ENCODE measurements at regions not wholly inside any gene's neighbourhood (a gene's known extent, or its start where the extent isn't known, plus 50 kb on each side); places are given as distances from the start of the nearest gene placed in this dataset.

- H3K27ac ChIP-seq (replicated peaks in 1 of 4) = no peak overlapping the region
- H3K4me1 ChIP-seq = no peaks in the 10 kb centered on the region
- no peak for DNase-seq (ENCODE audit: extremely low spot score)
- no peak for TF ChIP-seq POLR2AphosphoS5 (IDR thresholded peaks at IDR 0.05)
- TF ChIP-seq CTCF (IDR thresholded peaks at IDR 0.05) = no peak
- TF ChIP-seq POLR2A (IDR thresholded peaks at IDR 0.05; ENCODE audit: low read depth) = no peak
- TF ChIP-seq EP300 (IDR thresholded peaks at IDR 0.05) = no peak
- no peaks in the 10 kb centered on the region for H3K27me3 ChIP-seq
- H3K36me3 ChIP-seq = no peaks in the 10 kb centered on the region
- 63% methylated on average over 1 of the region's 1 CpG for WGBS
- intact Hi-C loops (cut with DNase I) = no loop called here
- no peak overlapping the region for H3K4me3 ChIP-seq
- peaks cover 0 to 4% (median 0%) of the 10 kb centered on the region in 4 donors for H3K9me3 ChIP-seq
Observed at GRCh38 chr9:29475471-29475870, 1902.2 kb upstream of the C9orf72 start.

DNA sequence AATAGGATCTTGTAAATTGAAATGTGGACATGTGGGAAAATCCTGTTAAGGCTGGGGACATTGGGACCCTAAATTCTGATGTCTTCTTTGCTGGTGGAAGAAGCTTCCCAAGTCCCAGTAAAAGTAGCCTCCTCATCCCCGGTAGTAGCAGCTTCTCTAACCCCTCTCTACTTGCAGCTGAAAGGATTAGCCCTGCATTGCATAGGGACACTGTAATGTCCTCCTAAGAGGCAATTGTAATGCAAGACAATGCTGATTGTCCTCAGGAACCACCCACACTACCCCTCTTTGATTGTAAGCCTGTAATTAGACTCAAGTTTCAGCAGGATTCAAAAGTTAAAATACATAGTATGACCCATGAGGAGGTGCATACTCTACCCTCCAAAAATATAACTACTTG is 1938.4 kb upstream of the C9orf72 start:
- H3K27me3 ChIP-seq = no peaks in the 10 kb centered on the region
- H3K27ac ChIP-seq (replicated peaks in 1 of 4) = no peak overlapping the region
- intact Hi-C loops (cut with DNase I) = no loop called here
- no peak overlapping the region for H3K4me3 ChIP-seq
- no peak for DNase-seq (ENCODE audit: extremely low spot score)
- no peaks in the 10 kb centered on the region for H3K36me3 ChIP-seq
- no peak for TF ChIP-seq CTCF (IDR thresholded peaks at IDR 0.05)
- TF ChIP-seq EP300 (IDR thresholded peaks at IDR 0.05) = no peak
- no peak for TF ChIP-seq POLR2A (IDR thresholded peaks at IDR 0.05; ENCODE audit: low read depth)
- TF ChIP-seq POLR2AphosphoS5 (IDR thresholded peaks at IDR 0.05) = no peak
- WGBS = 100% methylated on average over 1 of the region's 1 CpG
- H3K4me1 ChIP-seq = no peaks in the 10 kb centered on the region
- no peaks in the 10 kb centered on the region for H3K9me3 ChIP-seq

GRCh38 chr9:29514336-29514735 is 1941.1 kb upstream of the C9orf72 start:
- H3K9me3 ChIP-seq = no peaks in the 10 kb centered on the region
- no peaks in the 10 kb centered on the region for H3K4me1 ChIP-seq
- DNase-seq (ENCODE audit: extremely low spot score) = no peak
- H3K27me3 ChIP-seq = no peaks in the 10 kb centered on the region
- TF ChIP-seq POLR2AphosphoS5 (IDR thresholded peaks at IDR 0.05) = no peak
- no peak for TF ChIP-seq CTCF (IDR thresholded peaks at IDR 0.05)
- no peak for TF ChIP-seq EP300 (IDR thresholded peaks at IDR 0.05)
- TF ChIP-seq POLR2A (IDR thresholded peaks at IDR 0.05; ENCODE audit: low read depth) = no peak
- no peaks in the 10 kb centered on the region for H3K36me3 ChIP-seq
- no peak overlapping the region for H3K4me3 ChIP-seq
- no peak overlapping the region for H3K27ac ChIP-seq (replicated peaks in 1 of 4)
- intact Hi-C loops (cut with DNase I) = no loop called here
- 60% methylated on average over 11 of the region's 11 CpGs for WGBS

- Histone ChIP-seq H3K27ac (replicated peaks in 1 of 4) (no peak overlapping the region), H3K4me1 (no peaks in the 10 kb centered on the region), H3K27me3 (no peaks in the 10 kb centered on the region), H3K9me3 (no peaks in the 10 kb centered on the region), H3K4me3 (no peak overlapping the region), H3K36me3 (no peaks in the 10 kb centered on the region)
- 68% methylated on average over 8 of the region's 8 CpGs for whole genome bisulfite sequencing
- intact Hi-C loops (cut with DNase I) = no loop called here
- no peak for TF ChIP-seq CTCF (IDR thresholded peaks at IDR 0.05)
- DNase-seq (ENCODE audit: extremely low spot score) = no peak
Observed at GRCh38 chr9:29514862-29515261, 1941.6 kb upstream of the C9orf72 start.

GRCh38 chr9:29548436-29548835 is 1975.2 kb upstream of the C9orf72 start:
- DNase-seq (ENCODE audit: extremely low spot score) = no peak
- no peaks in the 10 kb centered on the region for H3K9me3 ChIP-seq
- no peak overlapping the region for H3K27ac ChIP-seq (replicated peaks in 1 of 4)
- intact Hi-C loops (cut with DNase I) = no loop called here
- H3K27me3 ChIP-seq = no peaks in the 10 kb centered on the region
- 69% methylated on average over 3 of the region's 3 CpGs for WGBS
- H3K4me3 ChIP-seq = no peak overlapping the region
- no peaks in the 10 kb centered on the region for H3K4me1 ChIP-seq
- no peak for TF ChIP-seq EP300 (IDR thresholded peaks at IDR 0.05)
- no peak for TF ChIP-seq POLR2AphosphoS5 (IDR thresholded peaks at IDR 0.05)
- no peak for TF ChIP-seq CTCF (IDR thresholded peaks at IDR 0.05)
- TF ChIP-seq POLR2A (IDR thresholded peaks at IDR 0.05; ENCODE audit: low read depth) = no peak
- no peaks in the 10 kb centered on the region for H3K36me3 ChIP-seq

Measured in esophagus muscularis mucosa (tissue), 4 donors.